ENCODE measurements at regions not wholly inside any gene's neighbourhood (a gene's known extent, or its start where the extent isn't known, plus 50 kb on each side); places are given as distances from the start of the nearest gene placed in this dataset.
"Not testable (repeated sequence)": the region's sequence is repeated elsewhere in the genome, so short reads cannot be mapped to it uniquely, and the experiment has no call there.

DNA sequence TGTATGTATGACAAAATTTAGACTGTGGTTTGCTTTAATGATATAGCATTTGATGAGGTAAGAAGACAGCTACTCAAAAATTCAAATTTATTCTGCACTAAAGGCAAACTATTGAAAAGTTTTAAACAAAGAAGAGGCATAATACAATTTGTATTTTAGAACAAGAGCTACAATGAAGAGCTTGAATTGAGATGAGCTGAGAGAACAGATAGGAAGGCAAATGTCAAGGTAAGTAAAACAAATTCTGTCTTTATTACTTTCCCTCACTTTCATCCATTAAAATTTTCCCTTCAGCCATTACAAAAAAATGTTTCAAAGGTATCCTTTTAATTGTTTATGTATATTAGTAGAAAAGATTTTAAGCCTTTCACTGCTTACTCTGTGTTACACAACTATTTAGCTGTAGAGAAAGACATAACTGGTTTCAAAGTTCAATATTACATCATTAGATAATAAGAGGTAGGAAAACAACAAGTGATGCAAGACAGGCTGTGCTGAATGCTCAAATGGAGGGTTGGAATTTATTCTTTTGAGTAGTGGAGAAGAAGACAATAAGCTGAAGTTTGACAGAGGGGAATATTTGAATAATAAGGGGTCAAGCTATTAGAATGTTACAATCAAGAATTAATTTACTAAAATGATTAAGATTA, 1334.1 kb downstream of the FSCB start:
- peaks cover 0 to 3% of the 10 kb centered on the region in 2 donors for H3K9me3 Mint-ChIP-seq
- DNase-seq (ENCODE audit: low spot score in 2 of 2) (no peak), ATAC-seq (no peak)
- H3K27ac Mint-ChIP-seq: no peak overlapping the region
- H3K36me3 Mint-ChIP-seq: no peaks in the 10 kb centered on the region

DNA sequence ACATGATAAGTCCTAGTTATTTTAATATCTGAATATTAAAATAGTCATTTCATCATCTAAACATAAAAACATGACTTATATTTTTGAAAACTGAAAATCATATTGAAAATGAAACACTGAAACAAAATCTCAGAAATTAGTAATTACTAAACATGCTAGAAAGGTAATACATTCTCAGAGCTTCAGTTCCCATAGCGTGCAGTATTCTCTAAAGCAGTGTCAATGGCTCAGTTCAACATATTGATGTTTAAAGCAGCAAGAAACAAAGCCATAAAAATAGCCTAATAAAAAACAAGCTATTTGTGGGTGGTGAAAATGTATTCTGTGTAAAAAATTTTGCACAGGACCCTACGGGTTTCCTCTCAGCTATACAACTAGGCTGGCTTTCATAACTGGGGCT, 1337.4 kb downstream of the FSCB start:
- ATAC-seq: no peak
- no peak overlapping the region for H3K27ac Mint-ChIP-seq

DNA sequence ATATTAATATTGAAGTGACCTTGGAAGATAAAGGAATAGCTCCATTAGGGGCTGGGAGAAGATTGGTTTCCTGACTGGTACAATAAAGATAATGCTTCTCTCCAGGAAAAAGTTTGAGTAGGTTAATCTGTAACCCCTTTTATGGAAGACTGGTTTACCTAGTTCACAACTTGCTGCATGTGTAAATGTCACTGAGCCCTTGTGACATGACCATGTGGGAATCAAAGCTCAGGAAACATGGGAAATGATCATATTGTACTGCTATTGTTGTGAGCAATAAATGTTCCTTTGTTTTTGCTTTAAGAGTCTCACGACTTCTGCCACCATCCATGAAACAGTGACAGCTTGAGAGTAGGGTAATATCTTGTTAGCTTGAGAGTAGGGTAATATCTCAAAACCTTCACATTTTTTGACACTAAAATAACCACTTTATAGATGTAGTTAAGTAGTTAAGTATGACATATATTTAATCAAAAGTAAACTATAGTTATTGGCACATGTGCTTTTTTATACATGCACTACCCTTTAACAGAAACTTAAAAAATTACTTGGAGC, 1338.6 kb downstream of the FSCB start:
- ATAC-seq: no peak
- Mint-ChIP-seq H3K9me3 (peaks cover 0 to 7% of the 10 kb centered on the region in 2 donors), H3K27ac (no peak overlapping the region), H3K36me3 (no peaks in the 10 kb centered on the region)
- DNase-seq (ENCODE audit: low spot score in 2 of 2): no peak

More for the DNA sequence above, 1337.4 kb downstream of the FSCB start:
- no peak for DNase-seq (ENCODE audit: low spot score in 2 of 2)
- Mint-ChIP-seq H3K9me3 (peaks cover 0 to 7% of the 10 kb centered on the region in 2 donors), H3K36me3 (no peaks in the 10 kb centered on the region)

DNA sequence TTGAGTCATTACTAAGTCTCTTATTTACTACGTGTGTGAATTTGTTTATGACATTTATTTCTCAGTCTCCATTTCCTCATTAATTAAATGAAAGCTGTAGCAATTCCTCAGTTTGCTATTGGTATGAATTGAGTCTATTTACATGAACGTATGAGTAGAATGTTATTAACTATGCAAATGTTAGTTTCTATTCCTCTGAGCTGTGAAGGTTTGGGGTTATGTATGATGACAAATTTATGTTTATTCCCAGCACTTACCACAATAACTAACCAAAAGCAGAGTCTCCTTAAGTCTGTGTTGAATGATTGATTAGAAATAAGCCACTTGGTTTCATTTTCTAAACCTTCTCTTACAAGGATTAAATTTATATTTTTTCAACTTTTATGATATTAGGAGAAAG, 1340.9 kb downstream of the FSCB start:
- H3K9me3 Mint-ChIP-seq: peaks cover 0 to 8% of the 10 kb centered on the region in 2 donors
- no peak for ATAC-seq
- H3K36me3 Mint-ChIP-seq: no peaks in the 10 kb centered on the region
- no peak for DNase-seq (ENCODE audit: low spot score in 2 of 2)
- H3K27ac Mint-ChIP-seq: no peak overlapping the region

DNA sequence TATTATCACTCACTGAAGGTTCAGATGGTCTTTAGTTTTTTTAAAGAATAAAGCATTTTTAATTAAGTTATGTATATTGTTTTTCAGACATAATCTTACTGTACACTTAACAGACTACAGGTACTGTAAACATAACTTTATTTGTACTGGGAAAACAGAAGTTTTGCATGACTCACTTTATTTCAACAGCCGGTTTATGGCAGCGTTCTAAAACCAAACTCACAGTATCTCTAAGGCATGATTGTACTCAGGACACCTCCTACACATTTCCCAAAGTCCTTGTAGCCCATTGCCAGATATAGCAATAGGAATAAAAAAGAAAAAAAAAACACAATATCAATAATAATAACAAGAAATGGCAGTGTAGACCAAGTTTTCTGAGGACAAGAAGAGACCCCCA, 1341.4 kb downstream of the FSCB start:
- H3K27ac Mint-ChIP-seq: no peak overlapping the region
- DNase-seq (ENCODE audit: low spot score in 2 of 2): no peak
- ATAC-seq: no peak
- peaks cover 0 to 7% of the 10 kb centered on the region in 2 donors for H3K9me3 Mint-ChIP-seq
- no peaks in the 10 kb centered on the region for H3K36me3 Mint-ChIP-seq

DNA sequence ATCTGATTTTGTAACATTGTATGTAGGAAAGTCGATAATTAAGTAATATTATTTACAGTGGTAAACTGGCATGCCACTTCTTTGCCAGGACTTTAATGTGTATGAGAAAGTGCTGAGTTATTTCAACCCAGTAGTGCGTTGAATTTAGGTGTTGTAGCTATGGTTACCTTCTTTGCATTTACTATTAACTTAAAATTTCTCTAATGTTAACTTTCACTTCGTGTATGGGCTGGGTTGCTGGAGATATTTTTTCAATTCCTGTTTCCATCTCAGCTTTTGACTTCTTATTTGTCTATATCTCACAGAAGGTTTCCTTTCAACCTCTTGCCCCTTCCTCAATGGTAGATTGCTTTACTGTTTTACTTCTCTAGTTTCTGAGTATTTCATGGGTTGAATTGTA, 1345.6 kb downstream of the FSCB start:
- no peak overlapping the region for H3K27ac Mint-ChIP-seq
- DNase-seq (ENCODE audit: low spot score in 2 of 2): no peak
- no peak for ATAC-seq
- peaks cover 0 to 11% of the 10 kb centered on the region in 2 donors for H3K9me3 Mint-ChIP-seq
- H3K36me3 Mint-ChIP-seq: no peaks in the 10 kb centered on the region

DNA sequence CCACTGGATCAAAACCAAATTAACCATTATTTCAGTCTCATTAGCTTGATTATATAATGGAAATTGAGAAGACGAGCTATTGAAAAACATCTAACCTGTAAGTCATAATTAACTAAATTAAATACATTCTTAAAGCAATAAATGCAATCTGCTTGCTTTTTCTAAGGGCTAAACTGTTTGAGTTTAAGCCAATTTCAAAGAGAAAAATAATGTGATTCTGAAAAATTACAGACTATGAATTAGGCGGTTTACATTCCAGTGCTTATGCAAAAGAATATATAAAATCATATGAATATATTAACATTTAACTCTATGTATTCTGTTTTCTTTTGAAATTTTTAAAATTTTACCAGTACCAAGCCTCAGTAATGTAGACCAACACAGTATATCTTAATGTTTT, 1349.4 kb downstream of the FSCB start:
- ATAC-seq (no peak), DNase-seq (ENCODE audit: low spot score in 2 of 2) (no peak)
- Mint-ChIP-seq H3K27ac (no peak overlapping the region), H3K36me3 (no peaks in the 10 kb centered on the region), H3K9me3 (peaks cover 4 to 18% of the 10 kb centered on the region in 2 donors)

DNA sequence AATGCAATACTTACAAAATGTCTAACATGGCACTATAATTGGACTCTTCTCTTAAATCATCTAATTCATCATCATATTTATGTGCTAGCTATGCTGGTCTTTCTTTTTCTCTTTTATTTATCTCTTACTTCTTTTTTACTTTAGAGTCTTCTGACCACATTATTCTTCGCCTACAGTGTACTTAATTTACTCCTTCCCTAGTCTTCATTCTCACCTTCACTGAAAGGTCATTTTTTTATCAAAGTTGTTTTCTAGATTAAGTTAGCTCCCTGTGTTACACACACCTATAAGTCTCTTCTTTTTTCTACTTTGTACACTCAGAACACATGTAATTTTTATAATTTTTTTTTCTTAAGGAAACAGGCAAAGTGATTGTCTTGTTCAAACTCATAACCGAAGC, 1351.2 kb downstream of the FSCB start:
- H3K9me3 Mint-ChIP-seq: peaks cover 4 to 15% of the 10 kb centered on the region in 2 donors
- ATAC-seq (no peak), DNase-seq (ENCODE audit: low spot score in 2 of 2) (no peak)
- no peaks in the 10 kb centered on the region for H3K36me3 Mint-ChIP-seq
- H3K27ac Mint-ChIP-seq: no peak overlapping the region

DNA sequence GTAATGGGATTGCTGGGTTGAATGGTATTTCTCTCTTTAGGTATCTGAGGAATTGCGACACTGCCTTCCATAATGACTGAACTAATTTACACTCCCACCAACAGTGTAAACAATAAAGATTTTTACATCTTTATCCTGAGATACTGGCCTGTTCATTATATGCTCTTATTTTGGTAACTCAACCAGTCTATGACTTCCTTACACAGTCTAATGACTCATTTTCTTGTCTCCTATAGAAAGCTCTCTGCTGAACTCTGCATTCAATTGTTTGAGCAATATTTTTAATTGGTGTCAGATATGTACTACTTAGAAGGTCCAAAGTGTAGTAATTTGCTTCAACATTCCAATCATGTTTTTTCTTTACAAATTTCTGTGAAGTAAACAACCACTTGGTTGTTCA, 1351.8 kb downstream of the FSCB start:
- H3K9me3 Mint-ChIP-seq: peaks cover 4 to 15% of the 10 kb centered on the region in 2 donors
- DNase-seq (ENCODE audit: low spot score in 2 of 2) (no peak), ATAC-seq (no peak)
- H3K27ac Mint-ChIP-seq: no peak overlapping the region
- no peaks in the 10 kb centered on the region for H3K36me3 Mint-ChIP-seq

DNA sequence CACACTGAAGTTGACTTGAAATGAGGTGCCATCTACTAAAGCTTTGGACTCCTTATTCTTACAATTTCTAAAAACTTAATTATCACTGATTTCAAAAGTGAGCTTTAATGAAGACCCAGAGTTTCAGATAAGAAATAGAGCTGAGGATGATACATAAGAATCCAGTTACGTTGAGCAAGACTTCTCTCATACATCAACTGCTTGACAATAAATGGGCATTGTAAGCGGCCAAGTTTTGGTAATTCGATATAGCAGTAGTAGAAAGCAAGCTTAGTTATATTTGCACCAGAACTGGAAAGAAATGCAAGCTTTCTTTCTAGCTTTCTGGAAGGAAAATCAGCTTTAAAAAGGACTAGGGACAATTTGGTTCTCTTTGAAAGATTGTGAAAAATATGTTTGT, 1359.6 kb downstream of the FSCB start:
- ATAC-seq (no peak), DNase-seq (ENCODE audit: low spot score in 2 of 2) (no peak)
- Mint-ChIP-seq H3K27ac (no peak overlapping the region), H3K9me3 (peaks cover 0 to 11% of the 10 kb centered on the region in 2 donors), H3K36me3 (no peaks in the 10 kb centered on the region)

DNA sequence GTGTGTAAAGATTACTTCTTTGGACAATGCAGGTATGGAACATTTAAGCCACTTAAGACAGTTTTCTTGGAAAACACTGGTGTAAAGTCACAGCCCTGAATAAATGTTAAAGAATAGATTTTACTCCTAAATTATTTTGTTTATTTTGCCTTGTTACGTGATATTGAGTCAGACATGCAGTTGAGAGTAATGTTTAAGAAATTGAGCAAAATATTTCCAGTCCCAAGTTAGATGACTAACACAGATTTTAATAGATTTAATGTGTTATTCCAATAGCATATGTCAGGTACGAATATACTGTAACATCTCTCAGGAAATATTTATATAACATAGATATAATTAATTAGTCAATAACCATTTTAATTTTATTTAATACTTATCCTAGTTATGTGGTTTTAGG, 1361.7 kb downstream of the FSCB start:
- ATAC-seq: no peak
- no peak for DNase-seq (ENCODE audit: low spot score in 2 of 2)
- Mint-ChIP-seq H3K9me3 (peaks cover 0 to 11% of the 10 kb centered on the region in 2 donors), H3K27ac (no peak overlapping the region), H3K36me3 (no peaks in the 10 kb centered on the region)

DNA sequence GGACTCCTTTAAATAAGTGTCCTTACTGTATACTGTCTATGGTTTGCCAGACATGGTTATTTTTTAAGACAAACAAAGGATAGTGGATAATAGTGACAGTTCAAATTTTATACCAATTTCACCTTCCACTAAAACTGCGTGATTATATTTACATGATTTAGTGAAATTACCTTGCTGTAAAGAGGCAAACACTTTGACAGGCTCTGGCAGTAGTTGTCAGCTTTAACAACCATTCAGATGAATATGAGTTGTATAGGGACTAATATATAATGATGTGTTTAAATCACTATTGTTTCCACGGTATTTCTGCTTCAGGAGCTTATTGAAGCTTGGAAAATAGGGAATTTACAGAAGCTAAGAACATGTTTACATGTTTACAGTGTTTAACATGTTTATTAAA, 1364.0 kb downstream of the FSCB start:
- H3K27ac Mint-ChIP-seq: no peak overlapping the region
- H3K9me3 Mint-ChIP-seq: peaks cover 0 to 20% of the 10 kb centered on the region in 2 donors
- DNase-seq (ENCODE audit: low spot score in 2 of 2): no peak
- no peaks in the 10 kb centered on the region for H3K36me3 Mint-ChIP-seq
- no peak for ATAC-seq

DNA sequence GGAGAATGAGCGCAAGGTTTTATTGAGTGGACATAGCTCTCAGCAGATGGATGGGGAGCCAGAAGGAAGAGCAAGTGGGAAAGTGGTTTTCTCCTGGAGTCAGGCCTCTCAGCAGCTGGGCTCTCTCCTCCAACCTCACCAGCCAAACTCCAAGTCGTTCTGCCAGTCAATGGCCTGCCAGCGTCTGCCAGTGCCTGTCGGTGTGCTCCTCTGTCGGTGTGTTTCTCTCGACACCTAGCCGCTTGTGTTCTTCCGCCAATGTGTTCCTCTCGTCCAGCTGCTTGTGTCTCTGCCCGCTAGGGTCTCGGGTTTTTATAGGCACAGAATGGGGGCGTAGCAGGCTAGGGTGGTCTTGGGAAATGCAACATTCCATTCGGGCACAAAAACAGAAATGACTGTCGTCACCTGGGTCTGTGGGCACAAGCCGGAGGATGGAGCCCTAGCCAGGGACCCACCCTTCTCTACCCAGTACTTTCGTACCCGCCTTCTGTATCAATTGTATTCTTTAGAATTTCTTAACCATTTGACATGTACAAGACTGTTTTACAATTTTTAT, 1365.4 kb downstream of the FSCB start:
- Mint-ChIP-seq H3K36me3 (no peaks in the 10 kb centered on the region), H3K9me3 (peaks cover 0 to 9% of the 10 kb centered on the region in 2 donors), H3K27ac (no peak overlapping the region)
- DNase-seq (ENCODE audit: low spot score in 2 of 2) (no peak), ATAC-seq (no peak)

DNA sequence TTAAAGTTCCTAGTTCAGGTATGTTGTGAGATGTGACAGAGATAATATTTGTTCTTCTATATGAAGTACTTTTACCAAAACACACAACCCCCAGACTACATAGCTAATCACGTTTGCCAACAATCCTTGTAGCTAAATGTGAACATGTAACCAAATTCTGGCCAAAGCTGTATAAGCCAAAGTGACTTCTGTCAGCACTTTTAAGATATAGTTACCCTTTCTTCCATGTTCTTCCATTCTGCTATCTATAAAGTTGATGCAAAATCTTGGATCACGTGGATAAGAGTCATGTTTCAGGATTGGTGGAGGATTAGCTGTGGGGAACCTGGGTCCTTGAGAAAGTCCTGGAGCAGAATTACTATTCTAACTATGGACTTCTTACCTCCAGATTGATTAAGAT, 1366.6 kb downstream of the FSCB start:
- DNase-seq (ENCODE audit: low spot score in 2 of 2) (no peak), ATAC-seq (no peak)
- Mint-ChIP-seq H3K27ac (no peak overlapping the region), H3K36me3 (no peaks in the 10 kb centered on the region), H3K9me3 (peaks cover 4 to 14% of the 10 kb centered on the region in 2 donors)

DNA sequence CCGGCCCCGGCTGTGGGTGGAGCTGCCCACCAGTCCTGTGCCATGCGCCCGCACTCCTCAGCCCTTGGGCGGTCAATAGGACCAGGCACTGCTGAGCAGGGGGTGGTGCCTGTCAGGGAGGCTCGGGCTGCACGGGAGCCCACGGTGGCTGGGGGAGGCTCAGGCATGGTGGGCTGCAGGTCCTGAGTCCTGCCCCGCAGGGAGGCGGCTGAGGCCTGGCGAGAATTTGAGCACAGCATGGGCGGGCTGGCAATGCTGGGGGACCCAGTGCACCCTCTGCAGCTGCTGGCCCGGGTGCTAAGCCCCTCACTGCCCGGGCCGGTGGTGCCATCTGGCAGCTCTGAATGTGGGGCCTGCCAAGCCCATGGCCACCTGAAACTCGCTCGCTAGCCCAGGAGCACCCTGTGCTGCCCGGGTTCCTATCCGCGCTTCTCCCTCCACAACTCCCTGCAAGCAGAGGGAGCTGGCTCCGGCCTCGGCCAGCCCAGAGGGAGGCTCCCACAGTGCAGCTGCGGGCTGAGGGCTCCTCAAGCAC, 1371.1 kb downstream of the FSCB start:
- ATAC-seq (no peak), DNase-seq (ENCODE audit: low spot score in 2 of 2) (no peak)
- H3K9me3 Mint-ChIP-seq: peaks cover 13 to 19% of the 10 kb centered on the region in 2 donors
- H3K36me3 Mint-ChIP-seq: no peaks in the 10 kb centered on the region
- H3K27ac Mint-ChIP-seq: no peak overlapping the region

DNA sequence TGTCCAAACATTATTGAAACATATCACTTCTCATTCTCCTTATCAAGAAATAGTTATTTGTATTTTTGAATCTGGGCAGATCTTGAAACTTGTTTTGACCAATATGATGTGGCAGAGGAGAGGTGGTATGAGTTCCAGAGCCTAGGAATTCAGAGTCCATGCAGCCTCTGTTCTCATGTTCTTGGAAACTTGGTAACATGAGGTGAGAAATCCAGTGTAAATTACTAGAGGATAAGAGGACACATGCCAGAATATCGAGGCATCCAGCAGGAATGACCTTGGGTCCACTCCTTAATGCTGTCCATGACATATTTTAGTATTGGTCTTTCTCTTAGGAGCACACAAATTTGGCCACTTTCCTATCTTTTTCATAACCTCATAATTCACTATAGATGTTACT, 1374.6 kb downstream of the FSCB start:
- no peak for ATAC-seq
- Mint-ChIP-seq H3K27ac (no peak overlapping the region), H3K9me3 (peaks cover 13 to 16% of the 10 kb centered on the region in 2 donors), H3K36me3 (no peaks in the 10 kb centered on the region)
- no peak for DNase-seq (ENCODE audit: low spot score in 2 of 2)

DNA sequence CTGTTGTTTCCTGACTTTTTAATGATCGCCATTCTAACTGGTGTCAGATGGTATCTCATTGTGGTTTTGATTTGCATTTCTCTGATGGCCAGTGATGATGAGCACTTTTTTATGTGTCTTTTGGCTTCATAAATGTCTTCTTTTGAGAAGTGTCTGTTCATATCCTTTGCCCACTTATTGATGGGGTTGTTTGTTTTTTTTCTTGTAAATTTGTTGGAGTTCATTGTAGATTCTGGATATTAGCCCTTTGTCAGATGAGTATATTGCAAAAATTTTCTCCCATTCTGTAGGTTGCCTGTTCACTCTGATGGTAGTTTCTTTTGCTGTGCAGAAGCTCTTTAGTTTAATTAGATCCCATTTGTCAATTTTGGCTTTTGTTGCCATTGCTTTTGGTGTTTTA, 1378.7 kb downstream of the FSCB start:
- peaks cover 9 to 15% of the 10 kb centered on the region in 2 donors for H3K9me3 Mint-ChIP-seq
- not testable (repeated sequence) for ATAC-seq; DNase-seq (ENCODE audit: low spot score in 2 of 2); H3K36me3 Mint-ChIP-seq; H3K27ac Mint-ChIP-seq

DNA sequence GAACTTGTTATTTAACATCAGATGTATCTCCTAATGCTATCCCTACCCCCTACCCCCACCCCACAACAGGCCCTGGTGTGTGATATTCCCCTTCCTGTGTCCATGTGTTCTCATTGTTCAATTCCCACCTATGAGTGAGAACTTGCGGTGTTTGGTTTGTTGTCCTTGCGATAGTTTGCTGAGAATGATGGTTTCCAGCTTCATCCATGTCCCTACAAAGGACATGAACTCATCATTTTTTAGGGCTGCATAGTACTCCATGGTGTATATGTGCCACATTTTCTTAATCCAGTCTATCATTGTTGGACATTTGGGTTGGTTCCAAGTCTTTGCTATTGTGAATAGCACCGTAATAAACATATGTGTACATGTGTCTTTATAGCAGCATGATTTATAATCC, 1379.2 kb downstream of the FSCB start:
- not testable (repeated sequence) for H3K27ac Mint-ChIP-seq; ATAC-seq; DNase-seq (ENCODE audit: low spot score in 2 of 2); H3K36me3 Mint-ChIP-seq
- peaks cover 8 to 14% of the 10 kb centered on the region in 2 donors for H3K9me3 Mint-ChIP-seq
